SK-N-SH (cell line): ENCODE measurements at regions not wholly inside any gene's neighbourhood (a gene's known extent, or its start where the extent isn't known, plus 50 kb on each side); places are given as distances from the start of the nearest gene placed in this dataset.

Experiments
- EZH2phosphoT487 ChIP-seq: fragments of 200-600 bp; sonication (generic); IDR thresholded peaks from 2 replicates; pipeline ENCODE4 v1.6.1; 2017; ENCODE audit warnings: low read depth, mixed run types, mild to moderate bottlenecking, antibody characterized with exemption, moderate library complexity, borderline replicate concordance
- GABPA ChIP-seq: IDR thresholded peaks from 2 replicates; pipeline ENCODE4 v1.4.0; 2012; ENCODE audit warnings: low read depth, mild to moderate bottlenecking
- GATA2 ChIP-seq: sonication (generic); formaldehyde crosslinking; IDR thresholded peaks from 2 replicates; pipeline ENCODE4 v1.5.0; 2020; ENCODE audit warnings: mild to moderate bottlenecking, missing genetic modification reagents
- MXI1 ChIP-seq: IDR thresholded peaks from 2 replicates; pipeline ENCODE4 v1.6.1; 2012; ENCODE audit warnings: mild to moderate bottlenecking, low read depth, low read length, improper control_type of control experiment
- RAD21 ChIP-seq: IDR thresholded peaks from 2 replicates; pipeline ENCODE4 v1.6.1; 2012; ENCODE audit warnings: mild to moderate bottlenecking, low read length
- SIN3A ChIP-seq: IDR thresholded peaks from 2 replicates; pipeline ENCODE4 v1.6.1; 2012; ENCODE audit warnings: low read depth, mild to moderate bottlenecking, low read length, moderate library complexity, borderline replicate concordance
- SMC3 ChIP-seq: IDR thresholded peaks from 2 replicates; pipeline ENCODE4 v1.6.1; 2012; ENCODE audit warnings: low read depth, low read length, improper control_type of control experiment
- TF ChIP-seq, protein P1 (sequence below): fragments of 200-600 bp; sonication (generic); IDR thresholded peaks from 2 replicates; pipeline ENCODE4 v1.6.1; 2017; ENCODE audit warnings: antibody characterized with exemption, mild to moderate bottlenecking, moderate library complexity

DNA sequence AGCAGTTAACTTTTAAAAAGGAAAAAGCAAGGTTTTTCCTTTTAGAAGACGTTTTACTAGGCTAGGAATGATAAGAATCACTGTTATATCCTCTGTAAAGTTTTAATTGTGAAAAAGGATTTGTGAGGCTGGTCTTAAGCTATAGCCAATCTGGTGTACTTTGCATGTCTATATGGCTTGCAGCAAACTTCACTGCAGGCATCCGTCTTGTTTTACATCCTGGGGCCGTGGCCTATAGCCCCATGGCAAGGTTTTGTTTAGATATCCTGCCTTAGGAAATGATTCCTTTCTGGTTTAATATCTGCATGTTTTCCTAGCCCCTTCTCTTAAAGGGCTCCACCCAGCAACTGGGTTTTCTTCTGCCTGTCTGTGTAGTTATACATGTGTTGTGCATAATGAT lies 272.8 kb downstream of the ICE1 start:
- TF ChIP-seq MXI1 (no peak), EZH2phosphoT487 (no peak), SIN3A (no peak), GABPA (no peak), SMC3 (no peak), GATA2 (no peak), RAD21 (no peak)
- TF ChIP-seq, protein P1, sequence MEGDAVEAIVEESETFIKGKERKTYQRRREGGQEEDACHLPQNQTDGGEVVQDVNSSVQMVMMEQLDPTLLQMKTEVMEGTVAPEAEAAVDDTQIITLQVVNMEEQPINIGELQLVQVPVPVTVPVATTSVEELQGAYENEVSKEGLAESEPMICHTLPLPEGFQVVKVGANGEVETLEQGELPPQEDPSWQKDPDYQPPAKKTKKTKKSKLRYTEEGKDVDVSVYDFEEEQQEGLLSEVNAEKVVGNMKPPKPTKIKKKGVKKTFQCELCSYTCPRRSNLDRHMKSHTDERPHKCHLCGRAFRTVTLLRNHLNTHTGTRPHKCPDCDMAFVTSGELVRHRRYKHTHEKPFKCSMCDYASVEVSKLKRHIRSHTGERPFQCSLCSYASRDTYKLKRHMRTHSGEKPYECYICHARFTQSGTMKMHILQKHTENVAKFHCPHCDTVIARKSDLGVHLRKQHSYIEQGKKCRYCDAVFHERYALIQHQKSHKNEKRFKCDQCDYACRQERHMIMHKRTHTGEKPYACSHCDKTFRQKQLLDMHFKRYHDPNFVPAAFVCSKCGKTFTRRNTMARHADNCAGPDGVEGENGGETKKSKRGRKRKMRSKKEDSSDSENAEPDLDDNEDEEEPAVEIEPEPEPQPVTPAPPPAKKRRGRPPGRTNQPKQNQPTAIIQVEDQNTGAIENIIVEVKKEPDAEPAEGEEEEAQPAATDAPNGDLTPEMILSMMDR, result no peak
